GM10266 (cell line): ENCODE measurements at regions not wholly inside any gene's neighbourhood (a gene's known extent, or its start where the extent isn't known, plus 50 kb on each side); places are given as distances from the start of the nearest gene placed in this dataset.
"Not testable (repeated sequence)": the region's sequence is repeated elsewhere in the genome, so short reads cannot be mapped to it uniquely, and the experiment has no call there.

Experiments
- DNase-seq: peaks from one replicate; pipeline ENCODE4 v3.0.0; 2012; ENCODE audit errors: extremely low spot score
- TF ChIP-seq, protein P1 (sequence below): IDR thresholded peaks from 2 replicates; pipeline ENCODE4 v1.5.1; 2012; ENCODE audit warnings: mild to moderate bottlenecking, low read depth; ENCODE audit not compliant: control insufficient read depth, insufficient read depth; ENCODE audit errors: missing control alignments

DNA sequence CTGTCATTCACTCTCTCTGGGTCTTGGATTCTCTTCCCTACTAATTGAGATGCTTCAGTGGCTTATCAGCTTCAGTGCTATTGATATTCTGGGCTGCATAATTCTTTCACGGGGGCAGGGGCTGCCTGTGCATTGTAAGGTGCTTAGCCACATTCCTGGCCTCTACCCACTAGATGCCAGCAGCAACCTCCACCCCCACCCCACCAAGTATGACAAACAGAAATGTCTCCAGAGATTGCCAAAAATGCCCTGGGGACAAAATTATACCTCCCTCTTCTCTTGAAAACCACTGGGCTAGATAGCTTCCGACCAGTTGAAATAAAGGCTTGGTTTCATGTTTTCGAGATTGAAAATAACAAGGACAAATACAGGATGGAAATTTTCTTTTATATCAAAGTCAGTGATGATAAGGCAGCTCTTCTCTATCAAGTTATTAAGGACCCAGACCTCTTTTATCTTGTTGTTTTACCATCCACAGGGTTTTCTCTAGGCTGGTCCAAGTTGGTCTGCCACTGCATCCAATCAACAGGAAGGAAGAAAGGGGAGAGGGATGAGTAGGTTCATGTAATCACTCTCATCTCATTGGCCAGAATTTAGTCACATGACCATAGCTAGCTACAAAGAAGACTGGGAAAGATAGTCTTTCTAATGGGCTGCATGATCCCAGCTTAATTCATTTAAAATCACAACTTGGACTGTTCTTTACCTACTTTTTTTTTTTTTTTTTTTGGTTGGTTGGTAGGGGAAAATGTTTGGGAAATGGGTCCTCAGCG is 92.1 kb upstream of the RANBP3L start:
- TF ChIP-seq, protein P1, sequence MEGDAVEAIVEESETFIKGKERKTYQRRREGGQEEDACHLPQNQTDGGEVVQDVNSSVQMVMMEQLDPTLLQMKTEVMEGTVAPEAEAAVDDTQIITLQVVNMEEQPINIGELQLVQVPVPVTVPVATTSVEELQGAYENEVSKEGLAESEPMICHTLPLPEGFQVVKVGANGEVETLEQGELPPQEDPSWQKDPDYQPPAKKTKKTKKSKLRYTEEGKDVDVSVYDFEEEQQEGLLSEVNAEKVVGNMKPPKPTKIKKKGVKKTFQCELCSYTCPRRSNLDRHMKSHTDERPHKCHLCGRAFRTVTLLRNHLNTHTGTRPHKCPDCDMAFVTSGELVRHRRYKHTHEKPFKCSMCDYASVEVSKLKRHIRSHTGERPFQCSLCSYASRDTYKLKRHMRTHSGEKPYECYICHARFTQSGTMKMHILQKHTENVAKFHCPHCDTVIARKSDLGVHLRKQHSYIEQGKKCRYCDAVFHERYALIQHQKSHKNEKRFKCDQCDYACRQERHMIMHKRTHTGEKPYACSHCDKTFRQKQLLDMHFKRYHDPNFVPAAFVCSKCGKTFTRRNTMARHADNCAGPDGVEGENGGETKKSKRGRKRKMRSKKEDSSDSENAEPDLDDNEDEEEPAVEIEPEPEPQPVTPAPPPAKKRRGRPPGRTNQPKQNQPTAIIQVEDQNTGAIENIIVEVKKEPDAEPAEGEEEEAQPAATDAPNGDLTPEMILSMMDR = no peak
- DNase-seq = no peak

DNA sequence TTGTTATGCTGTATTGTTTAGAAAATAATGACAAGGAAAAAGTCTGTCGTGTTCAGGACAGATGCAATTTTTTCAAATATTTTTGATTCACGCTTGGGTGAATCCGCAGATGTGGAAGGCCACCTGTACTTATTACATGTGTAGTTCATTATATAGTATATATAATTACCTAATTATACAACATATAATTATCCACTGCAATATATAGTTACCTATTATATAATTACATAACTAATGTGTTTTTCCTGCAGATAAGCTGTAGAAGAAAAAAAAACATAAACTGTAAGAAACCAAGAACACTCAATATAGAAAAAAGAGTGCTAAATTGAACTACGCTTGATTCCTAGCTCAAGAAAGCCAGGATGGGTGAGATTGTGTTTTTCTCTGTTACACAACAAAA is 93.6 kb upstream of the RANBP3L start:
- TF ChIP-seq, protein P1 = no peak
- DNase-seq = no peak

DNA sequence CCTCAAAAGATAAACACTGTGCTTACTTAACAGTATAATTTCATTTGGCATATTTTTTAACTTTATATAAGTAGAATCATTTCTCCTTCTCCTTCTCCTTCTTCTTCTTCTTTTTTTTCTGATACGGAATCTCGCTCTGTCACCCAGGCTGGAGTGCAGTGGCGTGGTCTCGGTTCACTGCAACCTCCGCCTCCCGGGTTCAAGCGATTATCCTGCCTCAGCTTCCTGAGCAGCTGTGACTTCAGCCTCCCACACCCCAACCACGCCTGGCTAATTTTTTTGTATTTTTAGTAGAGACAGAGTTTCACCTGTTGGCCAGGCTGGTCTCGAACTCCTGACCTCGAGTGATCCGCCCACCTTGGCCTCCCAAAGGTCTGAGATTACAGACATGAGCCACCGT is 94.2 kb upstream of the RANBP3L start:
- not testable (repeated sequence) for DNase-seq

DNA sequence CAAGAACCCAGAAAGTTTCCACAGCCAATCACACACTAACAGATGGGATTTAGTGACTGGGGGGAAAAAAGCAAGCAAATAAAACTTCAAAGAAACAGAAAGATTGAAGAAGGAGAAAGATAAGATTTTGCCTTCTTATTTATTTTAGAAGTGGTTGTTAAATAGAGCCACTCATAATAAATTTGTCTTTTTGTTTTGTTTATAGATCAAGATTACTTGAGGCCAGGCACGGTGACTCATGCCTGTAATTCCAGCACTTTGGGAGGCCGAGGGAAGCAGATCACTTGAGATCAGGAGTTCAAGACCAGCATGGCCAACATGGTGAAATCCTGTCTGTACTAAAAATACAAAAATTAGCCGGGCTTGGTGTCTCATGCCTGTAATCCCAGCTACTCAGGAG is 94.9 kb upstream of the RANBP3L start:
- DNase-seq = no peak
- TF ChIP-seq, protein P1 = no peak

DNA sequence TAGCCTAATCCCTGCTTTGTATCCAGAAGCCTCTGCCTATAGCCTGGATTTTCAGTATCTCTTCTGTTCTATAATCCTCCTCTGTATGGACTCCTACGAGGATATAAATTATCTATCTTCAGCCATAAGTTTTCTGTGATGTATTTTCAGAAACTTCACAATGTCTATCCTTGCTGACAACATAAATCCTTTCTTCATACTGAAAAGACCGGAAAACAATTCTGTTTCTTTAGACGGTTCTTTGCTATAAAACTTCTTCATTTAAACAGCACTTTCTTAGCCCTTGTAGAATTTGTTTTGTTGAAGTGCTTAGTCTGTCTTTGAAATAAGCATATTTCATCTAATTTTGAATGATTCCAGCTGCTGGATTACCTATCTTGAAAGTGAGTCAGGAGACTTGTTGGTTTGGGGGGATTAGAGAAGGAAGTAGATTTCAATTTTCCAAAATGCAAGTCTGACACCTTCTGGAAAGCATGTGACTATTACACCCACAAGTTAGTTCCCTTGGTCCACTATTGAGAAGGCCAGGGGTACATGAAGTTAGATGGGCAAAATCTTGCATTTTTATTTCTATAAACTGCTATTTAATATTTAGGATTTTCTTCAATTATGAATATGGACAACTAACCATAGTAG is 96.3 kb upstream of the RANBP3L start:
- TF ChIP-seq, protein P1 = peak; percentile 29
- no peak for DNase-seq

DNA sequence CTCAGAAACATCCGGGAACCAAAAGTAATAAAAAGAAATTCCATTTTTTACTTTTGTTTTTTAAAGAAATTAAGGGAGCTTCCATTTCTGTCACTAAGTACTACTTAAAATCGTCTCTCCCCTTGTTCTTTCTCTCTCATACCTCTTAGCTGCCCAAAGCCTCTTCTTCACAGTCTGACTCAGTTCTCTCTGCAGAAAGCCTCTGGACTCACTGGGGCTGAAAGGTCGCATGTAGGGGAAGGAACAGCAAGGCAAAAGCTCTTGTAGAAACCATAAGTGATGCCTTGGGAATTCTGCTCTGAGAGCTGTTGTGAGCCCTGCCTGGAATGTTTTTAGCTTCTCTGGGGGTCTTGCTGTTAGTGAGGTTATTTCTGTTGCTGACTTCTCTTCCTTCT is 100.8 kb upstream of the RANBP3L start:
- DNase-seq = no peak
- TF ChIP-seq, protein P1 = no peak

DNA sequence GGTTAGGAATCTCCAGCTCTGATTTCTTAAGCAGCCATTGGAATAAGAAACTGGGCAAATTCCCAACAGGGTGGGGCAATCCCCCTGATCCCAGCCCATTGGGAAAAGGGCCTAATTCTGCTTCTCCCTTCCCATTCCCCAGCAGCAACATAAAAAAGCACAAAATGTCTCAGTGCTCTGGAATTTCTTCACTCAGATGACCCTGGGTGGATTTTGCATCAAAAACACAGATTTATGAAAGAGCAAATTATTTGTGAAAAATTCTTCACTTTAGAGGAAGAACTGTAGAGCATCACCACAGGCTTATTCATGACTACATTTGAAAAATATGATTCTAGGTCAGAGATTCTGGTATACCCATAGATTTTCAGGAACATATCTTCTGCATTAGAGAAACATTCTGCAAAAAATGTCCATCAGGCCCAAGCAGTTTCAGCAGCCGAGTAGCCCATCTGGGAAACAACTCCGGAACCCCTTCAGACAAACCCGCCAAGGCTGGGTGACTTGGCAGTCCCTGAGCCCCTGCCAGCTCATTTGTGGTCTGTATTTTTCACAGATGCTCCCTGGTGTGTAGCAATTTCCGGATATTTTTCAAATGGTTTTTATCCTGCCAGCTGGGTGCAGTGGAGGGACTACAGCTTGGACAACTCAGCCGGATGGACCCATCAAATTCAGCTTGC is 102.1 kb upstream of the RANBP3L start:
- DNase-seq = no peak
- TF ChIP-seq, protein P1 = no peak
